ENCODE measurements at regions not wholly inside any gene's neighbourhood (a gene's known extent, or its start where the extent isn't known, plus 50 kb on each side); places are given as distances from the start of the nearest gene placed in this dataset.
"Not testable (repeated sequence)": the region's sequence is repeated elsewhere in the genome, so short reads cannot be mapped to it uniquely, and the experiment has no call there.

DNA sequence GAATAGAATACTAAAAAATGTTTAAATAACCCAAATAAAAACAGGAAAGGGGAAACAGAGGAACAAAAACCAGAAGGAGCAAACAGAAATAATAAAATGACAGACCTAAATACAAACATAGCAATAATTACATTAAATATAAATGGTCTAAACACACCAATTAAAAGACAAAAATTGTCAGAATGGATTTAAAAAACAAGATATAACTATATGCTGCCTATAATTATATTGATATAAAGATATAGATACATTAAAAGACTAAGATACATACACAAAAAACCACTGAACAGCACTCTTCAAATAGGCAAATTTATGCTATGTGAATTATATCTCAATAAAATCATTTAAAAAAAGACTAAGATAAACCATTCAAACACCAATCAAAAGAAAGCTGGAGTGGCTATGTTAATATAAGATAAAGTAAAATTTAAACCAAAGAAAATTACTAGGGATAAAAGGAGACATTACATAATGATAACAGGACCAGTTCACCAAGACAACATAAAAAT is 168.9 kb downstream of the SMAD6 start:
- no peak for DNase-seq (ENCODE audit: extremely low spot score, unreplicated experiment)
- H3K36me3 Mint-ChIP-seq (ENCODE audit: unreplicated experiment) = peaks cover 5% of the 10 kb centered on the region
- H3K9me3 Mint-ChIP-seq (ENCODE audit: unreplicated experiment) = peaks cover 4% of the 10 kb centered on the region
- TF ChIP-seq, protein P1, sequence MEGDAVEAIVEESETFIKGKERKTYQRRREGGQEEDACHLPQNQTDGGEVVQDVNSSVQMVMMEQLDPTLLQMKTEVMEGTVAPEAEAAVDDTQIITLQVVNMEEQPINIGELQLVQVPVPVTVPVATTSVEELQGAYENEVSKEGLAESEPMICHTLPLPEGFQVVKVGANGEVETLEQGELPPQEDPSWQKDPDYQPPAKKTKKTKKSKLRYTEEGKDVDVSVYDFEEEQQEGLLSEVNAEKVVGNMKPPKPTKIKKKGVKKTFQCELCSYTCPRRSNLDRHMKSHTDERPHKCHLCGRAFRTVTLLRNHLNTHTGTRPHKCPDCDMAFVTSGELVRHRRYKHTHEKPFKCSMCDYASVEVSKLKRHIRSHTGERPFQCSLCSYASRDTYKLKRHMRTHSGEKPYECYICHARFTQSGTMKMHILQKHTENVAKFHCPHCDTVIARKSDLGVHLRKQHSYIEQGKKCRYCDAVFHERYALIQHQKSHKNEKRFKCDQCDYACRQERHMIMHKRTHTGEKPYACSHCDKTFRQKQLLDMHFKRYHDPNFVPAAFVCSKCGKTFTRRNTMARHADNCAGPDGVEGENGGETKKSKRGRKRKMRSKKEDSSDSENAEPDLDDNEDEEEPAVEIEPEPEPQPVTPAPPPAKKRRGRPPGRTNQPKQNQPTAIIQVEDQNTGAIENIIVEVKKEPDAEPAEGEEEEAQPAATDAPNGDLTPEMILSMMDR (IDR thresholded peaks at IDR 0.05) = no peak
- H3K27me3 Mint-ChIP-seq (ENCODE audit: unreplicated experiment) = no peaks in the 10 kb centered on the region
- peaks cover 15% of the 10 kb centered on the region for H3K4me1 Mint-ChIP-seq (ENCODE audit: unreplicated experiment)
- no peak overlapping the region for H3K4me3 Mint-ChIP-seq (ENCODE audit: unreplicated experiment)
- no peak overlapping the region for H3K27ac Mint-ChIP-seq (ENCODE audit: unreplicated experiment)

DNA sequence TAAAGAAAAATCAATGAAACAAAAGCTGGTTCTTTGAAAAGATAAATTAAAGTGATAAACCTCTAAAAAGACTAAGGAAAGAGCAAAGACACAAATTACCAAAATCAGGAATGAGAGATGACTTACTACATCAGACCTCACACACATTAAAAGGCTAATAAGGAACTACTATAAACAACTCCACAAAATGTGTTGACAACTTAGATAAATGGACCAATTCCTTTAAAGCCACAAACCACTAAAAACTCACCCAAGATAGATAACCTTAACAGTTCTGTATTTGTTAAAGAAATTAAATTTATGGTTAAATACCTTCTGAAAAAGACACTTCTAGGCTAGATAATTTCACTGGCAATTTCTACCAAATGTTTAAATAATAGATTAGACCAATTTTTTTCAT is 170.4 kb downstream of the SMAD6 start:
- DNase-seq (ENCODE audit: extremely low spot score, unreplicated experiment) = no peak
- Mint-ChIP-seq H3K27me3 (ENCODE audit: unreplicated experiment) (no peaks in the 10 kb centered on the region), H3K4me1 (ENCODE audit: unreplicated experiment) (peaks cover 17% of the 10 kb centered on the region), H3K9me3 (ENCODE audit: unreplicated experiment) (peaks cover 4% of the 10 kb centered on the region), H3K36me3 (ENCODE audit: unreplicated experiment) (peaks cover 5% of the 10 kb centered on the region), H3K27ac (ENCODE audit: unreplicated experiment) (no peak overlapping the region), H3K4me3 (ENCODE audit: unreplicated experiment) (no peak overlapping the region)
- TF ChIP-seq, protein P1 (IDR thresholded peaks at IDR 0.05) = no peak

DNA sequence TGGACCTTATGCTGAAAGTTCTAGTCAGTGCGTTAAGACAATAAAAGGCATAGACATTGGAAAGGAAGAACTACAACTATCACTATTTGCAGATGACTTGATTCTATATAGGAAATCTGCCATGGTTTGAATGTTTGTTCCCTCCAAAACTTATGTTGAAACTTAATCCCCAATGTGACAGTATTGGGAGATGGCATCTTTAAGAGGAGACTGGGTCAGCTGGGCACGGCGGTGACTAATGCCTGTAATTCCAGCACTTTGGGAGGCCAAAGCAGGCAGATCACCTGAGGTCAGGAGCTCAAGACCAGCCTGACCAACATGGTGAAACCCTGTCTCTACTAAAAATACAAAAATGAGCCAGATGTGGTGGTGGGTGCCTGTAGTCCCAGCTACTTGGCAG is 171.3 kb downstream of the SMAD6 start:
- not testable (repeated sequence) for H3K36me3 Mint-ChIP-seq (ENCODE audit: unreplicated experiment); H3K27me3 Mint-ChIP-seq (ENCODE audit: unreplicated experiment); H3K4me3 Mint-ChIP-seq (ENCODE audit: unreplicated experiment); H3K9me3 Mint-ChIP-seq (ENCODE audit: unreplicated experiment); H3K27ac Mint-ChIP-seq (ENCODE audit: unreplicated experiment); DNase-seq (ENCODE audit: extremely low spot score, unreplicated experiment)
- H3K4me1 Mint-ChIP-seq (ENCODE audit: unreplicated experiment) = peaks cover 27% of the 10 kb centered on the region

DNA sequence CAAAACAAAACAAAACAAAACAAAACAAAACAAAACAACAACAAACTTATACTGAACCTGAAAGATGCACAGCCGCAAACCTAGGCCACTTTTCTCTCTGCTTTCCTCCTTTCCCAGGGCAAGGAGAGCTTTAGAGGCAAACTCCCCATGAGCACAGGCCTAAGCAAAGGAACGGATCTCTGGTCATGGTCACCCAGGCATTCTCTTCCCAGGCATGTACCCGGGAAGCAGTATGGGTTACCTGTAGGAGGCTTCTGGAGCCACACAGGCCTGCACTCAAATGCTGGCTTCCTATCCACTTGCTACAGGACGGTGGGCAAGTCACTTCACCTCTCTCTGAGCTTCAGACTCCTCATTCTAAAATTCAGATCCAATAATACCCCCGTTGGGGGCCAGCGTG is 171.8 kb downstream of the SMAD6 start:
- H3K4me3 Mint-ChIP-seq (ENCODE audit: unreplicated experiment) = no peak overlapping the region
- H3K27ac Mint-ChIP-seq (ENCODE audit: unreplicated experiment) = no peak overlapping the region
- DNase-seq (ENCODE audit: extremely low spot score, unreplicated experiment) = peak; percentile 66
- peaks cover 4% of the 10 kb centered on the region for H3K9me3 Mint-ChIP-seq (ENCODE audit: unreplicated experiment)
- H3K36me3 Mint-ChIP-seq (ENCODE audit: unreplicated experiment) = peaks cover 5% of the 10 kb centered on the region
- H3K4me1 Mint-ChIP-seq (ENCODE audit: unreplicated experiment) = peaks cover 31% of the 10 kb centered on the region
- TF ChIP-seq, protein P1 (IDR thresholded peaks at IDR 0.05) = no peak
- no peaks in the 10 kb centered on the region for H3K27me3 Mint-ChIP-seq (ENCODE audit: unreplicated experiment)

DNA sequence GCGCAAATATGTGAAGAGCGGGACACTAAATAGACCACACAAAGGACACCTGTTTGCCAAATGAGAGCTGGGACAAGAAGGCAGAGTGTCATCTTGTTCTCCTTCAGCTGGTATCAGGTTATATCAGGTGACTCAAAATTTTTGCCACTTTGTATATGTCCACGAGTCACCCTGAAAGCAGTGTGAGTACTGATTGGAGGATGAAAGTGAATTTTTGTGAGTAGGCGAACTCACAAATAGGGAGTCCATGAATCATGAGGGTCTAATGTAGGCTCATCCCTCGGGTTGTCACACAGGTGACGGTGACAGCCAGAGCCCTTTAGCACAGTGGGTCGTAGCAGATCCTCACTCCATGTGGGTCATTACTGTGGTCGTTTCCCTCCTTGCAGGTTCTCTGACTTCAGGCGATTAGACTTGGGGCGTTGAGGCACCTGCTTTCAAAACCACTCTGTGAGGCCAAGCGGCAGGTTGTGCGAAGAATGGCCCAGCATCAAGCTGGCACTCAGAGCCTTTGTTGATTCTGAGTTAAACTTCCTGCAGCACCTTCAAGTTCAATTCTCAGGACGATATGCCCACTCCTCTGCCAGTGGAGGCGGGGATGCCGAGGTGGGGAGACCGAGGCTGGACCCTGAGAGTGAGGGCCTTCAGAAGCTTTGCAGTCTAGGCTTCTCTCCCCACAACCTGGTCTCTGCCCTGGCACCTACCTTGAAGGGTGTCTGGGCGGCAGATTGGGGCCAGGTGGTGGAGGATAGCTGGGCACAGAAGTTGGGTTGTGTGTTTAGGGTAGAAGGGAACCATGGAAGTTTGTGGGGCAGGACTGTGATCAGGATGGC is 173.8 kb downstream of the SMAD6 start:
- Mint-ChIP-seq H3K27me3 (ENCODE audit: unreplicated experiment) (no peaks in the 10 kb centered on the region), H3K27ac (ENCODE audit: unreplicated experiment) (no peak overlapping the region), H3K36me3 (ENCODE audit: unreplicated experiment) (peaks cover 3% of the 10 kb centered on the region), H3K9me3 (ENCODE audit: unreplicated experiment) (no peaks in the 10 kb centered on the region), H3K4me3 (ENCODE audit: unreplicated experiment) (no peak overlapping the region), H3K4me1 (ENCODE audit: unreplicated experiment) (peaks cover 40% of the 10 kb centered on the region)
- TF ChIP-seq, protein P1 (IDR thresholded peaks at IDR 0.05) = no peak
- DNase-seq (ENCODE audit: extremely low spot score, unreplicated experiment) = peak; percentile 72
